OCI-LY3 (cell line): ENCODE measurements at regions not wholly inside any gene's neighbourhood (a gene's known extent, or its start where the extent isn't known, plus 50 kb on each side); places are given as distances from the start of the nearest gene placed in this dataset.

Experiments used
- H2AFZ ChIP-seq: fragments of 200-600, 300-600 bp; shearing (Covaris generic); 2 replicates; pipeline ENCODE4 v1.6.0; 2014; ENCODE audit warnings: antibody characterized with exemption, low read depth, low read length
- H3K27ac ChIP-seq: fragments of 200-600, 300-600 bp; sonication (generic); 2 replicates; pipeline ENCODE4 v1.5.1; 2014; ENCODE audit warnings: mild to moderate bottlenecking, low read length, moderate library complexity, mixed read lengths
- H3K27me3 ChIP-seq: fragments of 200-600, 300-600 bp; sonication (generic); 2 replicates; pipeline ENCODE4 v1.6.1; 2014; ENCODE audit warnings: low read depth, low read length, mixed read lengths
- H3K36me3 ChIP-seq: fragments of 200-600, 300-600 bp; sonication (generic); replicated peaks from 2 replicates; pipeline ENCODE3; 2014; ENCODE audit warnings: low read depth, low read length, mixed read lengths
- H3K4me1 ChIP-seq: fragments of 300-600, 200-600 bp; sonication (generic); 2 replicates; pipeline ENCODE4 v1.6.1; 2014; ENCODE audit warnings: low read length, mixed read lengths
- H3K4me2 ChIP-seq: fragments of 200-600, 300-600 bp; sonication (generic); 2 replicates; pipeline ENCODE4 v1.6.1; 2014; ENCODE audit warnings: low read length, mixed read lengths
- H3K4me3 ChIP-seq: fragments of 300-600, 200-600 bp; sonication (generic); 2 replicates; pipeline ENCODE4 v1.5.1; 2014; ENCODE audit warnings: antibody characterized with exemption, mild to moderate bottlenecking, low read length, moderate library complexity
- H3K79me2 ChIP-seq: fragments of 300-600, 200-600 bp; shearing (Covaris generic); 2 replicates; pipeline ENCODE4 v1.6.1; 2014; ENCODE audit warnings: mild to moderate bottlenecking, low read length, mixed read lengths
- H3K9ac ChIP-seq: fragments of 300-600, 200-600 bp; shearing (Covaris generic); 2 replicates; pipeline ENCODE4 v1.6.0; 2014; ENCODE audit warnings: mild to moderate bottlenecking, low read length, moderate library complexity
- H3K9me3 ChIP-seq: fragments of 200-600, 300-600 bp; shearing (Covaris generic); 2 replicates; pipeline ENCODE4 v1.6.1; 2014; ENCODE audit warnings: low read length, mixed read lengths; ENCODE audit not compliant: insufficient read depth
- H4K20me1 ChIP-seq: fragments of 200-600, 300-600 bp; sonication (generic); 2 replicates; pipeline ENCODE4 v1.6.1; 2016; ENCODE audit warnings: low read length, mixed read lengths; ENCODE audit not compliant: insufficient read depth
- EZH2phosphoT487 ChIP-seq: fragments of 200-600 bp; shearing (Covaris generic); IDR thresholded peaks from 2 replicates; pipeline ENCODE4 v1.6.1; 2018; ENCODE audit warnings: antibody characterized with exemption, mixed run types, low read depth
- TF ChIP-seq, protein P1 (sequence below): fragments of 200-600, 300-600 bp; sonication (generic); IDR thresholded peaks from 2 replicates; pipeline ENCODE4 v1.5.1; 2014; ENCODE audit warnings: antibody characterized with exemption, low read length, low read depth

DNA sequence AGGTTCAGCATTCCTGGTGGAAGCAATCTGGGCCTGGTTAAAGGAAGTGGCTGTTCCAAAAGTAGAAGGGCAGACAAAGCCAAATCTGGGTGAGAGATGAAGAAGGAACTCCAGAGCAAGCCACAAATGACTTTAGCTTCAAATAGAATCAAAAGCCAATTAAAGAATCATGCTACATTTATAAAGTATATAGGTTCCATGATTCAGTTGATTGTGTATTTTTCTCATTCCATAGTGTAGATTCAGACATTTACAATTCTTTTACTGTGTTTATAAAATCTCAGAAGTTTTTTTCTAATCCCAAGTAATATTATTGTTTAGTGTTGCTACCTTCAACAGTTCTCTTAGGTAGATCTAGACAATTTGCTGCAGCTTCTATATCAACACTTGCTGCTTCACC, 262.0 kb downstream of the PLK2 start:
- Histone ChIP-seq H3K9me3 (no peaks in the 10 kb centered on the region), H3K36me3 (no peaks in the 10 kb centered on the region), H3K4me3 (no peak overlapping the region), H3K79me2 (no peaks in the 10 kb centered on the region), H2AFZ (no peak overlapping the region), H3K4me2 (no peak overlapping the region), H3K9ac (no peak overlapping the region), H4K20me1 (no peaks in the 10 kb centered on the region), H3K27ac (no peak overlapping the region), H3K27me3 (no peaks in the 10 kb centered on the region), H3K4me1 (no peaks in the 10 kb centered on the region)
- no peak for TF ChIP-seq EZH2phosphoT487
- TF ChIP-seq, protein P1, sequence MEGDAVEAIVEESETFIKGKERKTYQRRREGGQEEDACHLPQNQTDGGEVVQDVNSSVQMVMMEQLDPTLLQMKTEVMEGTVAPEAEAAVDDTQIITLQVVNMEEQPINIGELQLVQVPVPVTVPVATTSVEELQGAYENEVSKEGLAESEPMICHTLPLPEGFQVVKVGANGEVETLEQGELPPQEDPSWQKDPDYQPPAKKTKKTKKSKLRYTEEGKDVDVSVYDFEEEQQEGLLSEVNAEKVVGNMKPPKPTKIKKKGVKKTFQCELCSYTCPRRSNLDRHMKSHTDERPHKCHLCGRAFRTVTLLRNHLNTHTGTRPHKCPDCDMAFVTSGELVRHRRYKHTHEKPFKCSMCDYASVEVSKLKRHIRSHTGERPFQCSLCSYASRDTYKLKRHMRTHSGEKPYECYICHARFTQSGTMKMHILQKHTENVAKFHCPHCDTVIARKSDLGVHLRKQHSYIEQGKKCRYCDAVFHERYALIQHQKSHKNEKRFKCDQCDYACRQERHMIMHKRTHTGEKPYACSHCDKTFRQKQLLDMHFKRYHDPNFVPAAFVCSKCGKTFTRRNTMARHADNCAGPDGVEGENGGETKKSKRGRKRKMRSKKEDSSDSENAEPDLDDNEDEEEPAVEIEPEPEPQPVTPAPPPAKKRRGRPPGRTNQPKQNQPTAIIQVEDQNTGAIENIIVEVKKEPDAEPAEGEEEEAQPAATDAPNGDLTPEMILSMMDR: no peak

- Histone ChIP-seq H3K9me3 (no peaks in the 10 kb centered on the region), H3K79me2 (no peaks in the 10 kb centered on the region), H3K27ac (no peak overlapping the region), H3K36me3 (no peaks in the 10 kb centered on the region), H2AFZ (no peak overlapping the region), H3K4me3 (no peak overlapping the region), H4K20me1 (no peaks in the 10 kb centered on the region), H3K27me3 (no peaks in the 10 kb centered on the region), H3K9ac (no peak overlapping the region), H3K4me1 (no peaks in the 10 kb centered on the region), H3K4me2 (no peak overlapping the region)
- TF ChIP-seq, protein P1: no peak
- no peak for TF ChIP-seq EZH2phosphoT487
These were observed 268.4 kb downstream of the PLK2 start for GRCh38 chr5:58191443-58191842.

DNA sequence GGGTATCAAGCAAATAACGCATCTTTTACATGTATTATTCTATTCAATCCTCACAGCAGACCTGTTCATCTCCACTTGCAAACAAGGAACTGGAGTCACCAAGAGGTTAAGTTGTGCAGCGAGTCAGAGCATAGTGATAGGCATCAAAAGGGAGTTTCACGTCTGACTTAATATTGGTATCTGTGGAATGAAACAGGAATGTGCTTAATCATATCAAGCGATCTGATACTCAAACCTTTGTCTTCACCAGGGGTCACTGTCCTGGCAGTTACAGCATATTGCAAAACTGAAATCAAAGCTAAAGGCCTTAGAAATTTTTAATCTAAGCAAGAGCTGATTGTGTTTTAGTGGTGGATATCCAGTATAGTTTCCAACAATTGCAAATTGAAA, 271.6 kb downstream of the PLK2 start:
- TF ChIP-seq, protein P1: no peak
- TF ChIP-seq EZH2phosphoT487: no peak
- H3K27me3 ChIP-seq: no peaks in the 10 kb centered on the region
- no peak overlapping the region for H3K4me3 ChIP-seq
- H2AFZ ChIP-seq: no peak overlapping the region
- no peaks in the 10 kb centered on the region for H3K36me3 ChIP-seq
- no peak overlapping the region for H3K9ac ChIP-seq
- no peaks in the 10 kb centered on the region for H3K4me1 ChIP-seq
- H3K9me3 ChIP-seq: no peaks in the 10 kb centered on the region
- no peak overlapping the region for H3K4me2 ChIP-seq
- no peaks in the 10 kb centered on the region for H4K20me1 ChIP-seq
- no peak overlapping the region for H3K27ac ChIP-seq
- H3K79me2 ChIP-seq: no peaks in the 10 kb centered on the region

GRCh38 chr5:58187432-58188261, 272.2 kb downstream of the PLK2 start:
- no peak overlapping the region for H2AFZ ChIP-seq
- no peak overlapping the region for H3K27ac ChIP-seq
- H3K27me3 ChIP-seq: no peaks in the 10 kb centered on the region
- no peaks in the 10 kb centered on the region for H3K4me1 ChIP-seq
- H3K4me3 ChIP-seq: no peak overlapping the region
- no peak for TF ChIP-seq EZH2phosphoT487
- TF ChIP-seq, protein P1: no peak
- H3K4me2 ChIP-seq: no peak overlapping the region
- no peaks in the 10 kb centered on the region for H3K36me3 ChIP-seq
- no peaks in the 10 kb centered on the region for H3K9me3 ChIP-seq
- H3K9ac ChIP-seq: no peak overlapping the region
- H3K79me2 ChIP-seq: no peaks in the 10 kb centered on the region
- H4K20me1 ChIP-seq: no peaks in the 10 kb centered on the region
